IMR-90 (cell line): ENCODE measurements at regions not wholly inside any gene's neighbourhood (a gene's known extent, or its start where the extent isn't known, plus 50 kb on each side); places are given as distances from the start of the nearest gene placed in this dataset.

Experiments
- ATAC-seq: fragments of 200-7000 bp; cut with Tn5 transposase; 2 replicates; pipeline ENCODE4 v1.9.1; 2020; ENCODE audit warnings: low read depth, mild to moderate bottlenecking, moderate library complexity
- BruUV-seq: library from RNA; stranded (reverse); fragments of 400-500 nt; replicated peaks from 2 replicates; lab custom pipeline; 2021; lab: Mats Ljungman, UMichigan
- CTCF ChIA-PET: fragments of 300-600 bp; formaldehyde crosslinking; extraction: SDS; loops from one replicate; lab custom pipeline; 2021; ENCODE audit warnings: antibody characterized with exemption; lab: Yijun Ruan, JAX
- POLR2A ChIA-PET: fragments of 300-600 bp; sonication (Branson Sonifier 250); formaldehyde crosslinking; loops from one replicate; lab custom pipeline; 2022; ENCODE audit warnings: antibody characterized with exemption; ENCODE audit not compliant: unreplicated experiment; lab: Charles Lee
- DNase-seq: peaks from one replicate; pipeline ENCODE4 v3.0.0; 2013
- H2AFZ ChIP-seq: replicated peaks from 2 replicates; pipeline ENCODE3; 2013; ENCODE audit warnings: low read length, mild to moderate bottlenecking; ENCODE audit not compliant: poor library complexity
- H2AK5ac ChIP-seq: 2 replicates; pipeline ENCODE4 v1.6.1; 2013; ENCODE audit warnings: low read depth, low read length, inconsistent platforms
- H2AK9ac ChIP-seq: replicated peaks from 2 replicates; pipeline ENCODE3; 2013; ENCODE audit warnings: mild to moderate bottlenecking, low read depth, low read length, moderate library complexity; ENCODE audit not compliant: poor library complexity
- H2BK120ac ChIP-seq: 2 replicates; pipeline ENCODE4 v1.6.1; 2013; ENCODE audit warnings: low read depth, low read length, inconsistent platforms
- H2BK15ac ChIP-seq: 3 replicates; pipeline ENCODE4 v1.6.1; 2013; ENCODE audit warnings: low read depth, low read length, inconsistent platforms
- H2BK20ac ChIP-seq: 2 replicates; pipeline ENCODE4 v1.6.1; 2013; ENCODE audit warnings: low read depth, mild to moderate bottlenecking, inconsistent platforms, low read length, moderate library complexity
- H2BK5ac ChIP-seq: 2 replicates; pipeline ENCODE4 v1.6.1; 2013; ENCODE audit warnings: mild to moderate bottlenecking, low read depth, low read length, inconsistent platforms; ENCODE audit not compliant: poor library complexity, severe bottlenecking
- H3K14ac ChIP-seq: replicated peaks from 2 replicates; pipeline ENCODE4 v1.6.1; 2013; ENCODE audit warnings: low read depth, low read length, inconsistent platforms
- H3K18ac ChIP-seq: 2 replicates; pipeline ENCODE4 v1.6.1; 2013; ENCODE audit warnings: low read depth, low read length, control low read depth
- H3K23ac ChIP-seq: 2 replicates; pipeline ENCODE4 v1.6.1; 2013; ENCODE audit warnings: low read depth, low read length, inconsistent platforms
- H3K27ac ChIP-seq: 2 replicates; pipeline ENCODE4 v1.5.1; 2013; ENCODE audit warnings: mild to moderate bottlenecking, control low read depth, low read length; ENCODE audit not compliant: insufficient read depth
- H3K27me3 ChIP-seq: 2 replicates; pipeline ENCODE4 v1.6.1; 2013; ENCODE audit warnings: low read length; ENCODE audit not compliant: control insufficient read depth, insufficient read depth
- H3K36me3 ChIP-seq: 2 replicates; pipeline ENCODE4 v1.6.1; 2013; ENCODE audit warnings: low read length, mixed read lengths; ENCODE audit not compliant: control insufficient read depth, insufficient read depth
- H3K4ac ChIP-seq: 2 replicates; pipeline ENCODE4 v1.6.1; 2013; ENCODE audit warnings: low read depth, low read length, inconsistent platforms
- H3K4me1 ChIP-seq: 2 replicates; pipeline ENCODE4 v1.6.1; 2013; ENCODE audit warnings: low read length, mixed read lengths; ENCODE audit not compliant: control insufficient read depth, insufficient read depth
- H3K4me2 ChIP-seq: 2 replicates; pipeline ENCODE4 v1.6.1; 2013; ENCODE audit warnings: low read depth, mild to moderate bottlenecking, control low read depth, low read length, moderate library complexity
- H3K4me3 ChIP-seq: 2 replicates; pipeline ENCODE4 v1.5.1; 2013; ENCODE audit warnings: low read depth, mild to moderate bottlenecking, control low read depth, low read length, moderate library complexity; ENCODE audit not compliant: insufficient read depth
- H3K56ac ChIP-seq: 2 replicates; pipeline ENCODE4 v1.6.1; 2013; ENCODE audit warnings: low read length, inconsistent platforms; ENCODE audit not compliant: insufficient read depth; ENCODE audit errors: extremely low read depth
- H3K79me1 ChIP-seq, 2 experiments: 2 replicates each; pipeline ENCODE4 v1.6.1; 2013; ENCODE audit warnings: low read length in 2 of 2, inconsistent platforms in 1 of 2, low read depth in 1 of 2
- H3K9ac ChIP-seq: 2 replicates; pipeline ENCODE4 v1.6.1; 2013; ENCODE audit warnings: low read depth, low read length, control low read depth
- H3K9me1 ChIP-seq: 2 replicates; pipeline ENCODE4 v1.6.1; 2013; ENCODE audit warnings: low read length, inconsistent platforms; ENCODE audit not compliant: insufficient read depth
- H3K9me3 ChIP-seq: 2 replicates; pipeline ENCODE4 v1.6.1; 2013; ENCODE audit warnings: low read length; ENCODE audit not compliant: control insufficient read depth, insufficient read depth
- H4K20me1 ChIP-seq: 2 replicates; pipeline ENCODE4 v1.6.1; 2013; ENCODE audit warnings: low read length, inconsistent platforms; ENCODE audit not compliant: insufficient read depth
- H4K5ac ChIP-seq: 2 replicates; pipeline ENCODE4 v1.6.1; 2013; ENCODE audit warnings: mild to moderate bottlenecking, low read depth, low read length, control low read depth
- H4K8ac ChIP-seq, 2 experiments: 2 replicates each; pipeline ENCODE4 v1.6.1; 2013; ENCODE audit warnings: low read depth in 2 of 2, low read length in 2 of 2, control low read depth in 1 of 2, inconsistent platforms in 1 of 2
- H4K91ac ChIP-seq: 2 replicates; pipeline ENCODE4 v1.6.1; 2013; ENCODE audit warnings: low read depth, low read length, inconsistent platforms; ENCODE audit not compliant: insufficient read depth
- BHLHE40 ChIP-seq: fragments of 150-350 bp; IDR thresholded peaks from 2 replicates; pipeline ENCODE4 v1.6.1; 2016; ENCODE audit warnings: mild to moderate bottlenecking, low read depth, low read length
- FOS ChIP-seq: fragments of 150-350 bp; IDR thresholded peaks from 2 replicates; pipeline ENCODE4 v1.6.1; 2016; ENCODE audit warnings: low read depth, low read length
- MXI1 ChIP-seq: IDR thresholded peaks from 2 replicates; pipeline ENCODE4 v1.6.1; 2012; ENCODE audit warnings: low read depth, mild to moderate bottlenecking, low read length, moderate library complexity, borderline replicate concordance
- POLR2A ChIP-seq: IDR thresholded peaks from 2 replicates; pipeline ENCODE4 v1.6.1; 2012; ENCODE audit warnings: mild to moderate bottlenecking, low read depth, low read length
- WGBS, 2 experiments: methylation state at CpG; one replicate each; pipeline versions ENCODE4 v1.1.5 to v1.1.7; 2013; ENCODE audit warnings: missing lambda C conversion rate in 2 of 2; ENCODE audit not compliant: insufficient read length in 1 of 2; ENCODE audit errors: extremely low coverage in 2 of 2; 5-methylcytosine and 5-hydroxymethylcytosine counted together
- dilution Hi-C: fragments of 300-500 bp; cut with HindIII; formaldehyde crosslinking; loops from one replicate; pipeline ENCODE4 v1.14.3; 2018; ENCODE audit warnings: low sequenced_read_pairs; ENCODE audit not compliant: unreplicated experiment
- in situ Hi-C: fragments of 300-500 bp; cut with MboI; formaldehyde crosslinking; loops from 3 replicates; pipeline ENCODE4 v1.14.3; 2019; ENCODE audit warnings: low sequenced_read_pairs, inconsistent platforms, mixed read lengths
- intact Hi-C: fragments of 100-400 bp; cut with micrococcal nuclease; formaldehyde crosslinking; loops from 2 replicates; pipeline ENCODE4 v1.10.0; 2022

DNA sequence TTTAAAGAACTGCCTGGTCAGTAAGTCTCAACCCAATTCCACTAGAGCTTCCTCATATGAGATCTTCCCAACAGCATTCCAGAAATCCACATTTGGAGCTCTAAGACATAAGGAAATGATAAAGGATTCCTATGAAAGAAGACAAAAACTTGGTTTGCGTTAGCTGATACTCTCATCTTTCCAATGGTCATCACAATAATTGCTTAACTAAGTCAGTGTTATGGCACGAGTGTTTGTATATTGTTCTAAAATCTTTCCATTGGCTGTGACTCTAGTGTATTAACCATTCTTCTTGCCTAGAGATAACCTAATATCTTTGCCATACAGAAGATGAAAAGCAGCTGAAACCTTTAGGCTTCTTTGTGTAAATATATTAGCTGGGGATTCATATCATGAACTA lies 289.0 kb downstream of the SNX13 start:
- no CpG with 5 or more reads among the region's 2 CpGs for WGBS, 2 experiments
- Histone ChIP-seq H3K4me3 (no peak overlapping the region), H4K5ac (no peak overlapping the region), H4K8ac (peak overlapping the region in 1 of 2 experiments; percentile 53; a peak in 1 of 4 replicates), H2BK120ac (peak overlapping the region; percentile 62), H3K9ac (no peak overlapping the region), H4K20me1 (no peaks in the 10 kb centered on the region), H3K23ac (no peak overlapping the region), H2BK20ac (peak overlapping the region; percentile 29; the same call in 1 of the 2 replicates), H2AK5ac (no peak overlapping the region), H2BK15ac (peak overlapping the region; percentile 58; the same call in 2 of the 3 replicates), H3K4me2 (peak overlapping the region; percentile 54), H4K91ac (no peak overlapping the region), H3K27me3 (no peaks in the 10 kb centered on the region), H3K36me3 (no peaks in the 10 kb centered on the region), H3K4ac (peak overlapping the region; percentile 47; the same call in 1 of the 2 replicates), H3K27ac (peak overlapping the region; percentile 28; the same call in 1 of the 2 replicates), H3K18ac (peak overlapping the region; percentile 6), H3K4me1 (peaks cover 14% of the 10 kb centered on the region), H2AFZ (no peak overlapping the region), H3K9me3 (no peaks in the 10 kb centered on the region), H2BK5ac (peak overlapping the region; percentile 90), H3K9me1 (no peaks in the 10 kb centered on the region; the same call in 1 of the 2 replicates), H3K14ac (0 out of 2 replicates have a peak overlapping the region, but pooled peaks have one; percentile 11), H3K79me1 (no peaks in the 10 kb centered on the region), H3K56ac (no peak overlapping the region), H2AK9ac (no peak overlapping the region)
- TF ChIP-seq BHLHE40, result no peak
- TF ChIP-seq MXI1, result no peak
- no peak for TF ChIP-seq FOS
- TF ChIP-seq POLR2A, result no peak
- intact Hi-C loops (no loop called here), in situ Hi-C loops (no loop called here), dilution Hi-C loops (no loop called here)
- DNase-seq (peak; percentile 8), ATAC-seq (peak; percentile 22)
- BruUV-seq, result no TSS peak
- CTCF ChIA-PET, result interaction anchor here (0.6 to 1.9 kb wide), 5 partner anchors 9 to 605 kb away, joined by 3 to 9 read pairs (median 5); no protein-coding TSS in a partner anchor
- POLR2A ChIA-PET, result no interaction called here
